SK-N-SH (cell line): ENCODE measurements at regions not wholly inside any gene's neighbourhood (a gene's known extent, or its start where the extent isn't known, plus 50 kb on each side); places are given as distances from the start of the nearest gene placed in this dataset.

Experiments
- CTCF ChIA-PET: fragments of 300-600, 350-600 bp; formaldehyde crosslinking; extraction: SDS; loops from one replicate; lab custom pipeline; 2021; lab: Yijun Ruan, JAX
- POLR2A ChIA-PET: fragments of 350-600 bp; sonication (Branson Sonifier 250); formaldehyde crosslinking; extraction: SDS; loops from one replicate; lab custom pipeline; 2020; ENCODE audit warnings: antibody characterized with exemption, inconsistent platforms; lab: Yijun Ruan, JAX
- DNase-seq: peaks from one replicate; pipeline ENCODE4 v3.0.0; 2012
- H2AFZ ChIP-seq: fragments of 200-600 bp; sonication (generic); 2 replicates; pipeline ENCODE4 v1.8.1; 2016; ENCODE audit warnings: antibody characterized with exemption, mild to moderate bottlenecking, low read depth
- H3F3A ChIP-seq: fragments of 200-600 bp; sonication (generic); replicated peaks from 2 replicates; pipeline ENCODE3; 2016; ENCODE audit warnings: antibody characterized with exemption, mild to moderate bottlenecking; ENCODE audit not compliant: insufficient read depth
- H3K27ac ChIP-seq, 2 experiments: fragments of 200-500 bp in 1 of 2; fragments of 200-600 bp in 1 of 2; sonication (Bioruptor generic) in 1 of 2; sonication (generic), shearing (Covaris generic) in 1 of 2; 2 replicates each; pipeline versions ENCODE4 v1.5.1 to v1.6.1; 2014 to 2016; ENCODE audit warnings: low read depth in 2 of 2, inconsistent platforms in 1 of 2, low read length in 1 of 2, mild to moderate bottlenecking in 1 of 2, mixed read lengths in 1 of 2
- H3K27me3 ChIP-seq: fragments of 200-600 bp; sonication (generic), shearing (Covaris generic); 2 replicates; pipeline ENCODE4 v1.6.1; 2016; ENCODE audit warnings: mixed run types; ENCODE audit not compliant: insufficient read depth
- H3K36me3 ChIP-seq, 2 experiments: fragments of 200-500 bp in 1 of 2; fragments of 200-600 bp in 1 of 2; sonication (Bioruptor generic) in 1 of 2; sonication (generic) in 1 of 2; replicated peaks in 1 of 2; 2 replicates each; pipeline versions ENCODE3 to v1.5.1; 2014 to 2016; ENCODE audit warnings: low read length in 1 of 2, mild to moderate bottlenecking in 1 of 2; ENCODE audit not compliant: insufficient read depth in 2 of 2, control insufficient read depth in 1 of 2
- H3K4me1 ChIP-seq, 2 experiments: fragments of 200-500 bp in 1 of 2; fragments of 200-600 bp in 1 of 2; sonication (Bioruptor generic) in 1 of 2; sonication (generic), shearing (Covaris generic) in 1 of 2; 2 replicates each; pipeline versions ENCODE4 v1.5.1 to v1.6.1; 2014 to 2016; ENCODE audit warnings: low read depth in 1 of 2, low read length in 1 of 2, mixed run types in 1 of 2; ENCODE audit not compliant: insufficient read depth in 2 of 2, control insufficient read depth in 1 of 2
- H3K4me2 ChIP-seq: fragments of 200-600 bp; sonication (generic), shearing (Covaris generic); 2 replicates; pipeline ENCODE4 v1.6.1; 2017; ENCODE audit warnings: mixed run types
- H3K4me3 ChIP-seq, 2 experiments: fragments of 200-500 bp in 1 of 2; fragments of 200-600 bp in 1 of 2; sonication (Bioruptor generic) in 1 of 2; sonication (generic), shearing (Covaris generic) in 1 of 2; 2 replicates each; pipeline versions ENCODE4 v1.5.1 to v1.8.1; 2014 to 2016; ENCODE audit warnings: low read depth in 2 of 2, inconsistent platforms in 1 of 2, low read length in 1 of 2, mild to moderate bottlenecking in 1 of 2, mixed read lengths in 1 of 2, moderate library complexity in 1 of 2
- H3K79me2 ChIP-seq: fragments of 200-600 bp; sonication (generic); 2 replicates; pipeline ENCODE4 v1.8.1; 2017; ENCODE audit warnings: mild to moderate bottlenecking; ENCODE audit not compliant: insufficient read depth
- H3K9ac ChIP-seq: fragments of 200-600 bp; sonication (generic); 2 replicates; pipeline ENCODE4 v1.6.1; 2017; ENCODE audit warnings: mixed run types
- H3K9me2 ChIP-seq: fragments of 200-600 bp; sonication (generic); 2 replicates; pipeline ENCODE4 v1.6.1; 2017; ENCODE audit warnings: mixed run types
- H3K9me3 ChIP-seq: fragments of 200-600 bp; sonication (generic); 2 replicates; pipeline ENCODE4 v1.6.1; 2017; ENCODE audit warnings: mixed run types, mild to moderate bottlenecking, moderate library complexity
- H4K20me1 ChIP-seq: fragments of 200-600 bp; sonication (generic); 2 replicates; pipeline ENCODE4 v1.6.1; 2017; ENCODE audit warnings: mild to moderate bottlenecking, mixed run types; ENCODE audit not compliant: insufficient read depth
- ELF1 ChIP-seq: IDR thresholded peaks from 2 replicates; pipeline ENCODE4 v1.4.0; 2012
- EP300 ChIP-seq, 2 experiments: IDR thresholded peaks; 2 replicates each; pipeline versions ENCODE4 v1.4.0 to v1.6.1; 2012; ENCODE audit warnings: borderline replicate concordance in 1 of 2, low read depth in 1 of 2, low read length in 1 of 2
- EZH2phosphoT487 ChIP-seq: fragments of 200-600 bp; sonication (generic); IDR thresholded peaks from 2 replicates; pipeline ENCODE4 v1.6.1; 2017; ENCODE audit warnings: low read depth, mixed run types, mild to moderate bottlenecking, antibody characterized with exemption, moderate library complexity, borderline replicate concordance
- FOXJ3 ChIP-seq: sonication (generic); formaldehyde crosslinking; IDR thresholded peaks from 2 replicates; pipeline ENCODE4 v1.5.1; 2020; ENCODE audit warnings: mild to moderate bottlenecking, missing genetic modification reagents
- FOXM1 ChIP-seq: IDR thresholded peaks from 2 replicates; pipeline ENCODE4 v1.4.0; 2012; ENCODE audit warnings: low read depth, mild to moderate bottlenecking
- JUND ChIP-seq: IDR thresholded peaks from 2 replicates; pipeline ENCODE4 v1.4.0; 2012
- REST ChIP-seq: IDR thresholded peaks from 2 replicates; pipeline ENCODE4 v1.6.1; 2012; ENCODE audit warnings: mild to moderate bottlenecking, low read depth, low read length, moderate library complexity
- TAF1 ChIP-seq: IDR thresholded peaks from 2 replicates; pipeline ENCODE4 v1.6.1; 2012; ENCODE audit warnings: low read depth, mild to moderate bottlenecking, low read length, moderate library complexity, borderline replicate concordance
- USF1 ChIP-seq: IDR thresholded peaks from 2 replicates; pipeline ENCODE4 v1.4.0; 2012; ENCODE audit warnings: low read depth, borderline replicate concordance
- YY1 ChIP-seq: IDR thresholded peaks from 2 replicates; pipeline ENCODE4 v1.4.0; 2012; ENCODE audit warnings: low read depth, mild to moderate bottlenecking
- WGBS: methylation state at CpG from one replicate; pipeline ENCODE4 v1.1.6; 2017; ENCODE audit warnings: low lambda C conversion rate; 5-methylcytosine and 5-hydroxymethylcytosine counted together
- TF ChIP-seq, protein P1 (sequence below): IDR thresholded peaks from 2 replicates; pipeline ENCODE4; 2012
- TF ChIP-seq, protein P2 (sequence below): fragments of 150-350 bp; IDR thresholded peaks from 2 replicates; pipeline ENCODE4 v1.6.1; 2016; ENCODE audit warnings: mild to moderate bottlenecking, low read depth, low read length

- no peaks in the 10 kb centered on the region for H3K4me1 ChIP-seq
- 40% methylated on average over 1 of the region's 8 CpGs for WGBS
- H3F3A ChIP-seq, result no peaks in the 10 kb centered on the region
- no peaks in the 10 kb centered on the region for H3K9me3 ChIP-seq
- no peaks in the 10 kb centered on the region for H3K9me2 ChIP-seq
- no peak overlapping the region for H3K27ac ChIP-seq
- no peak overlapping the region for H3K4me3 ChIP-seq
- TF ChIP-seq FOXJ3 (CRISPR knock-in tag) (no peak), REST (no peak), EP300 (IDR thresholded peaks at IDR 0.05; ENCODE audit: borderline replicate concordance in 1 of 2, low read depth in 1 of 2, low read length in 1 of 2) (no peak), FOXM1 (no peak), ELF1 (no peak), JUND (no peak), EZH2phosphoT487 (no peak)
- TF ChIP-seq, protein P1, sequence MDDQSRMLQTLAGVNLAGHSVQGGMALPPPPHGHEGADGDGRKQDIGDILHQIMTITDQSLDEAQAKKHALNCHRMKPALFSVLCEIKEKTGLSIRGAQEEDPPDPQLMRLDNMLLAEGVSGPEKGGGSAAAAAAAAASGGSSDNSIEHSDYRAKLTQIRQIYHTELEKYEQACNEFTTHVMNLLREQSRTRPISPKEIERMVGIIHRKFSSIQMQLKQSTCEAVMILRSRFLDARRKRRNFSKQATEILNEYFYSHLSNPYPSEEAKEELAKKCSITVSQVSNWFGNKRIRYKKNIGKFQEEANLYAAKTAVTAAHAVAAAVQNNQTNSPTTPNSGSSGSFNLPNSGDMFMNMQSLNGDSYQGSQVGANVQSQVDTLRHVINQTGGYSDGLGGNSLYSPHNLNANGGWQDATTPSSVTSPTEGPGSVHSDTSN, result no peak
- TF ChIP-seq, protein P2, sequence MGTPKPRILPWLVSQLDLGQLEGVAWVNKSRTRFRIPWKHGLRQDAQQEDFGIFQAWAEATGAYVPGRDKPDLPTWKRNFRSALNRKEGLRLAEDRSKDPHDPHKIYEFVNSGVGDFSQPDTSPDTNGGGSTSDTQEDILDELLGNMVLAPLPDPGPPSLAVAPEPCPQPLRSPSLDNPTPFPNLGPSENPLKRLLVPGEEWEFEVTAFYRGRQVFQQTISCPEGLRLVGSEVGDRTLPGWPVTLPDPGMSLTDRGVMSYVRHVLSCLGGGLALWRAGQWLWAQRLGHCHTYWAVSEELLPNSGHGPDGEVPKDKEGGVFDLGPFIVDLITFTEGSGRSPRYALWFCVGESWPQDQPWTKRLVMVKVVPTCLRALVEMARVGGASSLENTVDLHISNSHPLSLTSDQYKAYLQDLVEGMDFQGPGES, result no peak
- H4K20me1 ChIP-seq, result no peaks in the 10 kb centered on the region
- ChIA-PET CTCF (interaction anchor here (2.7 kb wide), 1 partner anchor 17 kb away, joined by 11 read pairs; no protein-coding TSS in a partner anchor), POLR2A (no interaction called here)
- no peaks in the 10 kb centered on the region for H3K36me3 ChIP-seq
- no peak for DNase-seq
- H2AFZ ChIP-seq, result no peak overlapping the region
- H3K79me2 ChIP-seq, result no peaks in the 10 kb centered on the region
- no peak overlapping the region for H3K4me2 ChIP-seq
- no peaks in the 10 kb centered on the region for H3K27me3 ChIP-seq
- no peak overlapping the region for H3K9ac ChIP-seq
Measured at GRCh38 chr12:126767334-126767733, 1499.6 kb upstream of the TMEM132C start.

DNA sequence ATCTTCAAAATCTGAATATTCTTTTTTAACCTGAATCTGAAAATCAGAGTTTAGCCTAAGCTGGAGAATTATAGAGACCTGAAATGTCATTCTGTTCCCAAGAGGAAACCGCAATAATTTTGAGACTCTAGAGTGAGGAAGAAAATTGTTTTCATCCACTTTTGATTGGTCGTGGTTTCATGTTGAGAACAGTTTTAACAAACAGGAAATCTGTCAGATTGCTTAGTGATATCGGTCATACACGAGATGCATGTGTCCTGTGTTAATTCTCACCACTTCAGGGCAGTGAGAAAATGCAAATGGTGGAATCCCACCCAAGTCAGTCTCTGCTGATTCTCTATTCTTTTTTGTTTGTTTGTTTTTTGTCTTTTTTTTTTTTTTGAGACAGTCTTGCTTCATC lies 1498.5 kb upstream of the TMEM132C start:
- H2AFZ ChIP-seq, result no peak overlapping the region
- no peaks in the 10 kb centered on the region for H3K9me2 ChIP-seq
- H3K4me2 ChIP-seq, result no peak overlapping the region
- no peaks in the 10 kb centered on the region for H3K9me3 ChIP-seq
- no peaks in the 10 kb centered on the region for H4K20me1 ChIP-seq
- H3K36me3 ChIP-seq, result no peaks in the 10 kb centered on the region
- no peaks in the 10 kb centered on the region for H3K79me2 ChIP-seq
- H3K9ac ChIP-seq, result no peak overlapping the region
- WGBS, result 44% methylated on average over 4 of the region's 4 CpGs
- no peaks in the 10 kb centered on the region for H3K4me1 ChIP-seq
- no peak for DNase-seq
- CTCF ChIA-PET, result no interaction called here
- POLR2A ChIA-PET, result no interaction called here
- H3K27me3 ChIP-seq, result no peaks in the 10 kb centered on the region
- H3F3A ChIP-seq, result no peaks in the 10 kb centered on the region
- TF ChIP-seq USF1 (no peak), YY1 (no peak), TAF1 (no peak)
- no peak overlapping the region for H3K4me3 ChIP-seq
- no peak overlapping the region for H3K27ac ChIP-seq
